ENCODE measurements at regions not wholly inside any gene's neighbourhood (a gene's known extent, or its start where the extent isn't known, plus 50 kb on each side); places are given as distances from the start of the nearest gene placed in this dataset.

DNA sequence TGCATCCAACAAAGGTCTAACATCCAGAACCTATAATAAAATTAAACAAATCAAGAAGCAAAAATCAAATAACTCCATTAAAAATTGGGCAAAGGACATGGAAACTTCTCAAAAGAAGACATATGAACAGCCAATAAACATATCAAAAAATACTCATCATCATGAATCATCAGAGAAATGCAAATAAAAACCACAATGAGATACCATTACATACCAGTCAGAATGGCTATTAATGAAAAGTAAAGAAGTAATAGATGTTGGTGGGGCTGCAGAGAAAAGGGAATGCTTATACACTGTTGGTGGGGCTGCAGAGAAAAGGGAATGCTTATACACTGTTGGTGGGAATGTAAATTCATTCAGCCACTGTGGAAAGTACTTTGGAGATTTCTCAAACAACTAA is 465.8 kb downstream of the ZIC3 start:
- TF ChIP-seq, protein P1, sequence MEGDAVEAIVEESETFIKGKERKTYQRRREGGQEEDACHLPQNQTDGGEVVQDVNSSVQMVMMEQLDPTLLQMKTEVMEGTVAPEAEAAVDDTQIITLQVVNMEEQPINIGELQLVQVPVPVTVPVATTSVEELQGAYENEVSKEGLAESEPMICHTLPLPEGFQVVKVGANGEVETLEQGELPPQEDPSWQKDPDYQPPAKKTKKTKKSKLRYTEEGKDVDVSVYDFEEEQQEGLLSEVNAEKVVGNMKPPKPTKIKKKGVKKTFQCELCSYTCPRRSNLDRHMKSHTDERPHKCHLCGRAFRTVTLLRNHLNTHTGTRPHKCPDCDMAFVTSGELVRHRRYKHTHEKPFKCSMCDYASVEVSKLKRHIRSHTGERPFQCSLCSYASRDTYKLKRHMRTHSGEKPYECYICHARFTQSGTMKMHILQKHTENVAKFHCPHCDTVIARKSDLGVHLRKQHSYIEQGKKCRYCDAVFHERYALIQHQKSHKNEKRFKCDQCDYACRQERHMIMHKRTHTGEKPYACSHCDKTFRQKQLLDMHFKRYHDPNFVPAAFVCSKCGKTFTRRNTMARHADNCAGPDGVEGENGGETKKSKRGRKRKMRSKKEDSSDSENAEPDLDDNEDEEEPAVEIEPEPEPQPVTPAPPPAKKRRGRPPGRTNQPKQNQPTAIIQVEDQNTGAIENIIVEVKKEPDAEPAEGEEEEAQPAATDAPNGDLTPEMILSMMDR (IDR thresholded peaks at IDR 0.05; ENCODE audit: insufficient read depth, low read depth, low read length), result no peak
- TF ChIP-seq EZH2 (IDR thresholded peaks at IDR 0.05; ENCODE audit: insufficient read depth, low read length), result no peak

Data from astrocyte (in vitro differentiated cells and primary cell).